Left colon (tissue), 2 donors: ENCODE measurements at regions not wholly inside any gene's neighbourhood (a gene's known extent, or its start where the extent isn't known, plus 50 kb on each side); places are given as distances from the start of the nearest gene placed in this dataset.
"Not testable (repeated sequence)": the region's sequence is repeated elsewhere in the genome, so short reads cannot be mapped to it uniquely, and the experiment has no call there.

Experiments used
- ATAC-seq: fragments of 200-7000 bp; cut with Tn5 transposase; one replicate; pipeline ENCODE4 v1.9.1; 2020; ENCODE audit warnings: mild to moderate bottlenecking, moderate library complexity
- DNase-seq, 2 donors: peaks; one replicate each; pipeline ENCODE4 v3.0.0-alpha.2; 2020
- intact Hi-C, 2 donors: fragments of 100-400 bp; cut with DNase I in 1 of 2; cut with micrococcal nuclease in 1 of 2; formaldehyde crosslinking; loops; one replicate each; pipeline versions ENCODE4 v1.11.2 to v1.14.0; 2022; cut with DNase I, micrococcal nuclease
- donor health status: DM: no; HTN: no; CAD: no.
- donor health status: DM: yes; HTN: yes; CAD: no.

- ATAC-seq, result no peak
- intact Hi-C loops, result no loop called here
- DNase-seq, result no peak
Measured at GRCh38 chr6:27667016-27667656, 194.2 kb upstream of the ZNF184 start.

GRCh38 chr6:27662769-27663168 is 189.9 kb upstream of the ZNF184 start:
- no peak for DNase-seq
- intact Hi-C loops, result no loop called here
- ATAC-seq, result no peak

- intact Hi-C loops, ATAC-seq, DNase-seq: not testable (repeated sequence)
Measured at GRCh38 chr6:27662212-27662611, 189.3 kb upstream of the ZNF184 start.

GRCh38 chr6:27653143-27653825 is 180.4 kb upstream of the ZNF184 start:
- intact Hi-C loops, ATAC-seq, DNase-seq: not testable (repeated sequence)

GRCh38 chr6:27651371-27651732 is 178.4 kb upstream of the ZNF184 start:
- peak in 1 of 2 donors; percentile 23 for DNase-seq
- peak; percentile 75 for ATAC-seq
- intact Hi-C loops, result no loop called here

GRCh38 chr6:27650620-27651370 is 177.9 kb upstream of the ZNF184 start:
- intact Hi-C loops, result no loop called here
- ATAC-seq (peak; percentile 75), DNase-seq (peak in 1 of 2 donors; percentile 23)

- intact Hi-C loops, result no loop called here
- ATAC-seq (no peak), DNase-seq (no peak)
Measured at GRCh38 chr6:27644528-27644927, 171.6 kb upstream of the ZNF184 start.

- ATAC-seq (no peak), DNase-seq (no peak)
- intact Hi-C loops, result no loop called here
Measured at GRCh38 chr6:27642744-27643456, 170.0 kb upstream of the ZNF184 start.

- ATAC-seq, DNase-seq, intact Hi-C loops: not testable (repeated sequence)
Measured at GRCh38 chr6:27635886-27636285, 163.0 kb upstream of the ZNF184 start.

GRCh38 chr6:27633221-27633688 is 160.3 kb upstream of the ZNF184 start:
- intact Hi-C loops, result not testable (repeated sequence)
- ATAC-seq, result peak; percentile 67
- peak; percentile 64 to 68 for DNase-seq

GRCh38 chr6:27631609-27631916 is 158.7 kb upstream of the ZNF184 start:
- DNase-seq, result no peak
- intact Hi-C loops, result no loop called here
- no peak for ATAC-seq

GRCh38 chr6:27630727-27631608 is 158.1 kb upstream of the ZNF184 start:
- DNase-seq, result peak; percentile 36 to 58
- intact Hi-C loops, result no loop called here
- ATAC-seq, result peak; percentile 81

GRCh38 chr6:27624694-27625262 is 151.9 kb upstream of the ZNF184 start:
- DNase-seq, result no peak
- peak; percentile 93 for ATAC-seq
- intact Hi-C loops, result no loop called here

GRCh38 chr6:27623103-27623502 is 150.2 kb upstream of the ZNF184 start:
- intact Hi-C loops, result no loop called here
- ATAC-seq (peak; percentile 77), DNase-seq (no peak)

- DNase-seq (no peak), ATAC-seq (no peak)
- intact Hi-C loops, result no loop called here
Measured at GRCh38 chr6:27619436-27619835, 146.5 kb upstream of the ZNF184 start.

- peak; percentile 48 for ATAC-seq
- no peak for DNase-seq
- intact Hi-C loops, result no loop called here
Measured at GRCh38 chr6:27617700-27618689, 145.1 kb upstream of the ZNF184 start.
